ENCODE measurements at regions not wholly inside any gene's neighbourhood (a gene's known extent, or its start where the extent isn't known, plus 50 kb on each side); places are given as distances from the start of the nearest gene placed in this dataset.

- TF ChIP-seq CTBP2 (IDR thresholded peaks at IDR 0.05; ENCODE audit: borderline replicate concordance, insufficient read depth, insufficient read length, low read length), result no peak
- no peak for TF ChIP-seq YY1 (IDR thresholded peaks at IDR 0.05; ENCODE audit: low read depth, low read length)
- TF ChIP-seq BCL11A (IDR thresholded peaks at IDR 0.05; ENCODE audit: low read depth in 2 of 2, low read length in 2 of 2), result no peak
- no peak for TF ChIP-seq POU5F1 (IDR thresholded peaks at IDR 0.05; ENCODE audit: low read depth, low read length)
- TF ChIP-seq KDM4A (IDR thresholded peaks at IDR 0.05; ENCODE audit: low read depth, low read length, severe bottlenecking), result no peak
Observed at GRCh38 chr4:38610521-38610920, 53.5 kb upstream of the KLF3 start (continued).
